Nephron progenitor cell (in vitro differentiated cells): ENCODE measurements at regions not wholly inside any gene's neighbourhood (a gene's known extent, or its start where the extent isn't known, plus 50 kb on each side); places are given as distances from the start of the nearest gene placed in this dataset.

ENCODE experiments used
- DNase-seq: peaks from one replicate; pipeline ENCODE4 v3.0.0; 2021
- H3K27ac Mint-ChIP-seq: 2 replicates; pipeline ENCODE4 v1.8.0; 2021; ENCODE audit warnings: mild to moderate bottlenecking, moderate library complexity, mixed read lengths
- H3K27me3 Mint-ChIP-seq: 2 replicates; pipeline ENCODE4 v1.8.0; 2021; ENCODE audit warnings: mild to moderate bottlenecking, low read depth, mixed read lengths; ENCODE audit not compliant: poor library complexity
- H3K36me3 Mint-ChIP-seq: 2 replicates; pipeline ENCODE4 v1.8.0; 2021; ENCODE audit warnings: low read depth, mixed read lengths
- H3K4me1 Mint-ChIP-seq: 2 replicates; pipeline ENCODE4 v1.8.0; 2021; ENCODE audit warnings: mixed read lengths
- H3K4me3 Mint-ChIP-seq: 2 replicates; pipeline ENCODE4 v1.8.0; 2021; ENCODE audit warnings: mild to moderate bottlenecking, moderate library complexity, mixed read lengths
- H3K9me3 Mint-ChIP-seq: 2 replicates; pipeline ENCODE4 v1.8.0; 2021; ENCODE audit warnings: mild to moderate bottlenecking, moderate library complexity, mixed read lengths
- CTCF ChIP-seq: fragments of 200-600 bp; sonication (generic); IDR thresholded peaks from 2 replicates; pipeline ENCODE4 v1.5.0; 2021; ENCODE audit warnings: antibody characterized with exemption

GRCh38 chr3:165716592-165716991, 120.6 kb downstream of the BCHE start:
- H3K27ac Mint-ChIP-seq: no peak overlapping the region

GRCh38 chr3:165713479-165713878, 123.7 kb downstream of the BCHE start:
- no peak overlapping the region for H3K4me3 Mint-ChIP-seq
- peaks cover 7% of the 10 kb centered on the region for H3K4me1 Mint-ChIP-seq
- no peak for DNase-seq
- no peaks in the 10 kb centered on the region for H3K9me3 Mint-ChIP-seq
- H3K36me3 Mint-ChIP-seq: no peaks in the 10 kb centered on the region
- H3K27ac Mint-ChIP-seq: no peak overlapping the region
- no peaks in the 10 kb centered on the region for H3K27me3 Mint-ChIP-seq
- no peak for TF ChIP-seq CTCF

More at GRCh38 chr3:165716592-165716991, 120.6 kb downstream of the BCHE start:
- H3K27me3 Mint-ChIP-seq: no peaks in the 10 kb centered on the region
- DNase-seq: no peak
- peaks cover 7% of the 10 kb centered on the region for H3K4me1 Mint-ChIP-seq
- peaks cover 4% of the 10 kb centered on the region for H3K9me3 Mint-ChIP-seq
- H3K36me3 Mint-ChIP-seq: no peaks in the 10 kb centered on the region
- H3K4me3 Mint-ChIP-seq: no peak overlapping the region
- no peak for TF ChIP-seq CTCF

GRCh38 chr3:165712382-165712781, 124.8 kb downstream of the BCHE start:
- no peak overlapping the region for H3K4me3 Mint-ChIP-seq
- H3K9me3 Mint-ChIP-seq: no peaks in the 10 kb centered on the region
- peaks cover 7% of the 10 kb centered on the region for H3K4me1 Mint-ChIP-seq
- no peaks in the 10 kb centered on the region for H3K36me3 Mint-ChIP-seq
- H3K27ac Mint-ChIP-seq: no peak overlapping the region
- DNase-seq: no peak
- no peak for TF ChIP-seq CTCF
- H3K27me3 Mint-ChIP-seq: no peaks in the 10 kb centered on the region

- Mint-ChIP-seq H3K9me3 (peaks cover 7% of the 10 kb centered on the region), H3K27me3 (no peaks in the 10 kb centered on the region), H3K27ac (no peak overlapping the region), H3K4me3 (no peak overlapping the region), H3K4me1 (no peaks in the 10 kb centered on the region), H3K36me3 (no peaks in the 10 kb centered on the region)
- DNase-seq: no peak
- TF ChIP-seq CTCF: no peak
These were observed 139.3 kb downstream of the BCHE start for GRCh38 chr3:165697910-165698309.

- peaks cover 17% of the 10 kb centered on the region for H3K9me3 Mint-ChIP-seq
- H3K36me3 Mint-ChIP-seq: no peaks in the 10 kb centered on the region
- H3K27ac Mint-ChIP-seq: no peak overlapping the region
- TF ChIP-seq CTCF: no peak
- H3K4me3 Mint-ChIP-seq: no peak overlapping the region
- H3K27me3 Mint-ChIP-seq: no peaks in the 10 kb centered on the region
- DNase-seq: no peak
- H3K4me1 Mint-ChIP-seq: no peaks in the 10 kb centered on the region
These were observed 140.7 kb downstream of the BCHE start for GRCh38 chr3:165696496-165696895.

GRCh38 chr3:165683947-165684346, 153.3 kb downstream of the BCHE start:
- no peak overlapping the region for H3K4me3 Mint-ChIP-seq
- no peaks in the 10 kb centered on the region for H3K36me3 Mint-ChIP-seq
- no peaks in the 10 kb centered on the region for H3K27me3 Mint-ChIP-seq
- DNase-seq: no peak
- no peak for TF ChIP-seq CTCF
- H3K4me1 Mint-ChIP-seq: no peaks in the 10 kb centered on the region
- H3K27ac Mint-ChIP-seq: no peak overlapping the region
- no peaks in the 10 kb centered on the region for H3K9me3 Mint-ChIP-seq
